HEK293 (cell line): ENCODE measurements at regions not wholly inside any gene's neighbourhood (a gene's known extent, or its start where the extent isn't known, plus 50 kb on each side); places are given as distances from the start of the nearest gene placed in this dataset.

Source experiments
- CTCF ChIA-PET: fragments of 350-600 bp; formaldehyde crosslinking; extraction: SDS; loops from one replicate; lab custom pipeline; 2021; ENCODE audit warnings: antibody characterized with exemption; lab: Yijun Ruan, JAX
- POLR2A ChIA-PET: fragments of 300-600 bp; formaldehyde crosslinking; extraction: SDS; loops from one replicate; lab custom pipeline; 2020; ENCODE audit warnings: antibody characterized with exemption, inconsistent platforms; lab: Yijun Ruan, JAX
- H3K27ac ChIP-seq: fragments of 200-500 bp; sonication (Bioruptor generic); 2 replicates; pipeline ENCODE4 v1.5.1; 2014; ENCODE audit warnings: low read depth, low read length, control low read depth, inconsistent platforms; ENCODE audit errors: extremely low read depth
- H3K36me3 ChIP-seq, 2 experiments: fragments of 200-500 bp in 1 of 2; sonication (Bioruptor generic) in 1 of 2; 1 replicate in 1 of 2; 2 replicates in 1 of 2; pipeline ENCODE4 v1.5.1; 2014 to 2017; ENCODE audit warnings: inconsistent platforms in 2 of 2, low read length in 2 of 2; ENCODE audit not compliant: control insufficient read depth in 2 of 2, insufficient read depth in 1 of 2
- H3K4me1 ChIP-seq: fragments of 200-500 bp; sonication (Bioruptor generic); 2 replicates; pipeline ENCODE4 v1.5.1; 2014; ENCODE audit warnings: mild to moderate bottlenecking, low read length, inconsistent platforms; ENCODE audit not compliant: control insufficient read depth, insufficient read depth
- H3K4me3 ChIP-seq: 2 replicates; pipeline ENCODE4 v1.5.1; 2011; ENCODE audit warnings: low read depth, mild to moderate bottlenecking, control low read depth, low read length, moderate library complexity
- H3K9me3 ChIP-seq: fragments of 200-500 bp; sonication (Bioruptor generic); 2 replicates; pipeline ENCODE4 v1.5.1; 2014; ENCODE audit warnings: low read depth, low read length, inconsistent platforms; ENCODE audit not compliant: control insufficient read depth, insufficient read depth
- ELK4 ChIP-seq: IDR thresholded peaks from 2 replicates; pipeline ENCODE4 v1.6.1; 2011; ENCODE audit warnings: mild to moderate bottlenecking, low read depth, low read length, borderline replicate concordance
- FEZF1 ChIP-seq: fragments of 450-650 bp; formaldehyde crosslinking; IDR thresholded peaks from 2 replicates; pipeline ENCODE4 v1.5.1; 2016; ENCODE audit warnings: missing biosample characterization, missing genetic modification characterization
- GLI4 ChIP-seq: fragments of 450-650 bp; formaldehyde crosslinking; IDR thresholded peaks from 2 replicates; pipeline ENCODE4 v1.5.1; 2016; ENCODE audit warnings: missing biosample characterization, missing genetic modification characterization
- HIC1 ChIP-seq: fragments of 450-650 bp; formaldehyde crosslinking; IDR thresholded peaks from 2 replicates; pipeline ENCODE4 v1.5.1; 2016; ENCODE audit warnings: missing biosample characterization, missing genetic modification characterization
- HOXA7 ChIP-seq: sonication (generic); formaldehyde crosslinking; IDR thresholded peaks from 2 replicates; pipeline ENCODE4 v1.8.1; 2022; ENCODE audit warnings: missing genetic modification reagents, borderline replicate concordance
- KLF7 ChIP-seq: fragments of 450-650 bp; formaldehyde crosslinking; IDR thresholded peaks from 2 replicates; pipeline ENCODE4 v1.5.1; 2016; ENCODE audit warnings: missing biosample characterization, missing genetic modification characterization, borderline replicate concordance
- PBX3 ChIP-seq: sonication (generic); formaldehyde crosslinking; IDR thresholded peaks from 2 replicates; pipeline ENCODE4 v1.8.1; 2022; ENCODE audit warnings: mild to moderate bottlenecking, moderate library complexity, missing genetic modification reagents
- RBAK ChIP-seq: fragments of 450-650 bp; formaldehyde crosslinking; IDR thresholded peaks from 2 replicates; pipeline ENCODE4 v1.5.1; 2016; ENCODE audit warnings: missing biosample characterization, missing genetic modification characterization
- SALL2 ChIP-seq: fragments of 450-650 bp; formaldehyde crosslinking; IDR thresholded peaks from 2 replicates; pipeline ENCODE4 v1.5.0; 2017; ENCODE audit warnings: missing biosample characterization, mild to moderate bottlenecking, missing genetic modification characterization, borderline replicate concordance
- SP2 ChIP-seq: fragments of 450-650 bp; formaldehyde crosslinking; IDR thresholded peaks from 2 replicates; pipeline ENCODE4 v1.5.1; 2016; ENCODE audit warnings: missing biosample characterization, missing genetic modification characterization
- TCF7L2 ChIP-seq: IDR thresholded peaks from 2 replicates; pipeline ENCODE4 v1.6.1; 2011; ENCODE audit warnings: low read depth, mild to moderate bottlenecking, inconsistent platforms, low read length, moderate library complexity, borderline replicate concordance
- ZBTB6 ChIP-seq: fragments of 450-650 bp; formaldehyde crosslinking; IDR thresholded peaks from 2 replicates; pipeline ENCODE4 v1.5.1; 2017; ENCODE audit warnings: missing biosample characterization, missing genetic modification characterization
- ZBTB7A ChIP-seq: fragments of 450-650 bp; formaldehyde crosslinking; IDR thresholded peaks from 2 replicates; pipeline ENCODE4 v1.5.1; 2016; ENCODE audit warnings: low read depth, missing biosample characterization, missing genetic modification characterization
- ZNF114 ChIP-seq: fragments of 450-650 bp; formaldehyde crosslinking; IDR thresholded peaks from 2 replicates; pipeline ENCODE4 v1.5.0; 2017; ENCODE audit warnings: missing biosample characterization, missing genetic modification characterization
- ZNF121 ChIP-seq: fragments of 450-650 bp; formaldehyde crosslinking; IDR thresholded peaks from 2 replicates; pipeline ENCODE4 v1.5.1; 2016; ENCODE audit warnings: missing biosample characterization, missing genetic modification characterization
- ZNF138 ChIP-seq: fragments of 450-650 bp; formaldehyde crosslinking; IDR thresholded peaks from 2 replicates; pipeline ENCODE4 v1.5.1; 2016; ENCODE audit warnings: missing biosample characterization, missing genetic modification characterization, borderline replicate concordance
- ZNF184 ChIP-seq: fragments of 450-650 bp; IDR thresholded peaks from 2 replicates; pipeline ENCODE4 v1.5.1; 2018; ENCODE audit warnings: missing biosample characterization, mild to moderate bottlenecking, missing genetic modification characterization
- ZNF2 ChIP-seq: fragments of 450-650 bp; formaldehyde crosslinking; IDR thresholded peaks from 2 replicates; pipeline ENCODE4 v1.5.1; 2016; ENCODE audit warnings: missing biosample characterization, missing genetic modification characterization
- ZNF202 ChIP-seq: fragments of 450-650 bp; formaldehyde crosslinking; IDR thresholded peaks from 2 replicates; pipeline ENCODE4 v1.5.1; 2016; ENCODE audit warnings: missing biosample characterization, missing genetic modification characterization, borderline replicate concordance
- ZNF266 ChIP-seq: fragments of 450-650 bp; formaldehyde crosslinking; IDR thresholded peaks from 2 replicates; pipeline ENCODE4 v1.5.1; 2016; ENCODE audit warnings: missing biosample characterization, missing genetic modification characterization, low read depth
- ZNF354C ChIP-seq: fragments of 450-650 bp; formaldehyde crosslinking; IDR thresholded peaks from 2 replicates; pipeline ENCODE4 v1.5.1; 2016; ENCODE audit warnings: missing biosample characterization, missing genetic modification characterization, low read depth, borderline replicate concordance
- ZNF513 ChIP-seq: fragments of 450-650 bp; IDR thresholded peaks from 2 replicates; pipeline ENCODE4 v1.5.1; 2018; ENCODE audit warnings: missing biosample characterization, missing genetic modification characterization
- ZNF670 ChIP-seq: fragments of 450-650 bp; formaldehyde crosslinking; IDR thresholded peaks from 2 replicates; pipeline ENCODE4 v1.5.1; 2016; ENCODE audit warnings: missing biosample characterization, missing genetic modification characterization, low read depth
- ZNF747 ChIP-seq: fragments of 450-650 bp; formaldehyde crosslinking; IDR thresholded peaks from 2 replicates; pipeline ENCODE4 v1.5.1; 2016; ENCODE audit warnings: missing biosample characterization, missing genetic modification characterization
- ZNF792 ChIP-seq: fragments of 450-650 bp; formaldehyde crosslinking; IDR thresholded peaks from 2 replicates; pipeline ENCODE4 v1.5.1; 2016; ENCODE audit warnings: missing biosample characterization, missing genetic modification characterization

- Histone ChIP-seq H3K36me3 (no peaks in the 10 kb centered on the region), H3K9me3 (no peaks in the 10 kb centered on the region), H3K27ac (no peak overlapping the region), H3K4me3 (no peak overlapping the region), H3K4me1 (no peaks in the 10 kb centered on the region)
- CTCF ChIA-PET, result interaction anchor here (0.6 kb wide), 1 partner anchor 847 kb away, joined by 4 read pairs; no protein-coding TSS in a partner anchor
- POLR2A ChIA-PET, result no interaction called here
- TF ChIP-seq ELK4 (no peak), HOXA7 (no peak), ZNF202 (tag by site-specific recombination) (no peak)
Measured at GRCh38 chr3:6578526-6578925, 282.4 kb upstream of the GRM7 start.

GRCh38 chr3:6580808-6581207, 280.1 kb upstream of the GRM7 start:
- Histone ChIP-seq H3K4me3 (no peak overlapping the region), H3K36me3 (no peaks in the 10 kb centered on the region), H3K9me3 (no peaks in the 10 kb centered on the region), H3K4me1 (no peaks in the 10 kb centered on the region), H3K27ac (no peak overlapping the region)
- ChIA-PET POLR2A (no interaction called here), CTCF (no interaction called here)
- TF ChIP-seq GLI4 (no peak), ZNF138 (tag by site-specific recombination) (no peak), KLF7 (tag by site-specific recombination) (no peak), ZNF114 (tag by site-specific recombination) (no peak), ZBTB7A (tag by site-specific recombination) (no peak), ZNF266 (tag by site-specific recombination) (no peak), ZNF670 (no peak), ZNF121 (tag by site-specific recombination) (no peak)

- Histone ChIP-seq H3K27ac (no peak overlapping the region), H3K9me3 (no peaks in the 10 kb centered on the region), H3K36me3 (no peaks in the 10 kb centered on the region), H3K4me3 (no peak overlapping the region), H3K4me1 (no peaks in the 10 kb centered on the region)
- POLR2A ChIA-PET, result no interaction called here
- CTCF ChIA-PET, result no interaction called here
- TF ChIP-seq ZNF354C (tag by site-specific recombination) (no peak), ZBTB6 (tag by site-specific recombination) (no peak), ZNF184 (no peak), TCF7L2 (no peak), RBAK (tag by site-specific recombination) (no peak), ZNF513 (tag by site-specific recombination) (no peak), FEZF1 (tag by site-specific recombination) (no peak), ZNF792 (tag by site-specific recombination) (no peak), ELK4 (no peak), HIC1 (tag by site-specific recombination) (no peak), SP2 (no peak), ZNF747 (no peak), SALL2 (tag by site-specific recombination) (no peak), PBX3 (CRISPR knock-in tag) (no peak), ZNF2 (no peak)
Measured at GRCh38 chr3:6585360-6585759, 275.6 kb upstream of the GRM7 start.
